ENCODE measurements at regions not wholly inside any gene's neighbourhood (a gene's known extent, or its start where the extent isn't known, plus 50 kb on each side); places are given as distances from the start of the nearest gene placed in this dataset.
"Not testable (repeated sequence)": the region's sequence is repeated elsewhere in the genome, so short reads cannot be mapped to it uniquely, and the experiment has no call there.

GRCh38 chr16:65725156-65725845 is 603.4 kb upstream of the CDH11 start:
- DNase-seq (ENCODE audit: low read depth in 2 of 3, low spot score in 2 of 3): no peak

GRCh38 chr16:65722429-65722828 is 600.6 kb upstream of the CDH11 start:
- no peak for DNase-seq (ENCODE audit: low read depth in 2 of 3, low spot score in 2 of 3)

GRCh38 chr16:65717846-65718245 is 596.0 kb upstream of the CDH11 start:
- no peak for DNase-seq (ENCODE audit: low read depth in 2 of 3, low spot score in 2 of 3)

- DNase-seq (ENCODE audit: low read depth in 2 of 3, low spot score in 2 of 3): peak in 1 of 3 donors; percentile 5
These were observed 595.2 kb upstream of the CDH11 start for GRCh38 chr16:65716737-65717700.

GRCh38 chr16:65713181-65713808 is 591.4 kb upstream of the CDH11 start:
- DNase-seq (ENCODE audit: low read depth in 2 of 3, low spot score in 2 of 3): no peak

GRCh38 chr16:65710107-65710506 is 588.2 kb upstream of the CDH11 start:
- DNase-seq (ENCODE audit: low read depth in 2 of 3, low spot score in 2 of 3): no peak

- no peak for DNase-seq (ENCODE audit: low read depth in 2 of 3, low spot score in 2 of 3)
These were observed 583.0 kb upstream of the CDH11 start for GRCh38 chr16:65704866-65705265.

- DNase-seq (ENCODE audit: low read depth in 2 of 3, low spot score in 2 of 3): no peak
These were observed 581.0 kb upstream of the CDH11 start for GRCh38 chr16:65702707-65703402.

GRCh38 chr16:65700596-65700995 is 578.7 kb upstream of the CDH11 start:
- DNase-seq (ENCODE audit: low read depth in 2 of 3, low spot score in 2 of 3): no peak

- no peak for DNase-seq (ENCODE audit: low read depth in 2 of 3, low spot score in 2 of 3)
These were observed 577.0 kb upstream of the CDH11 start for GRCh38 chr16:65698791-65699321.

GRCh38 chr16:65697521-65697920 is 575.7 kb upstream of the CDH11 start:
- no peak for DNase-seq (ENCODE audit: low read depth in 2 of 3, low spot score in 2 of 3)

GRCh38 chr16:65697065-65697464 is 575.2 kb upstream of the CDH11 start:
- no peak for DNase-seq (ENCODE audit: low read depth in 2 of 3, low spot score in 2 of 3)

- DNase-seq (ENCODE audit: low read depth in 2 of 3, low spot score in 2 of 3): not testable (repeated sequence)
These were observed 570.0 kb upstream of the CDH11 start for GRCh38 chr16:65691846-65692245.

- DNase-seq (ENCODE audit: low read depth in 2 of 3, low spot score in 2 of 3): no peak
These were observed 567.9 kb upstream of the CDH11 start for GRCh38 chr16:65689726-65690125.

- no peak for DNase-seq (ENCODE audit: low read depth in 2 of 3, low spot score in 2 of 3)
These were observed 566.4 kb upstream of the CDH11 start for GRCh38 chr16:65688301-65688700.

GRCh38 chr16:65684230-65684629 is 562.4 kb upstream of the CDH11 start:
- no peak for DNase-seq (ENCODE audit: low read depth in 2 of 3, low spot score in 2 of 3)

- no peak for DNase-seq (ENCODE audit: low read depth in 2 of 3, low spot score in 2 of 3)
These were observed 559.5 kb upstream of the CDH11 start for GRCh38 chr16:65681406-65681805.

GRCh38 chr16:65679785-65680184 is 557.9 kb upstream of the CDH11 start:
- DNase-seq (ENCODE audit: low read depth in 2 of 3, low spot score in 2 of 3): no peak

- no peak for DNase-seq (ENCODE audit: low read depth in 2 of 3, low spot score in 2 of 3)
These were observed 553.3 kb upstream of the CDH11 start for GRCh38 chr16:65675161-65675560.

GRCh38 chr16:65672960-65673359 is 551.1 kb upstream of the CDH11 start:
- peak in 2 of 3 donors; percentile 16 to 33 for DNase-seq (ENCODE audit: low read depth in 2 of 3, low spot score in 2 of 3)

Data from hematopoietic multipotent progenitor cell (in vitro differentiated cells).